ENCODE measurements at regions not wholly inside any gene's neighbourhood (a gene's known extent, or its start where the extent isn't known, plus 50 kb on each side); places are given as distances from the start of the nearest gene placed in this dataset.

GRCh38 chr5:90201923-90202322 lies 207.6 kb downstream of the CETN3 start:
- no peak for DNase-seq (ENCODE audit: low read depth in 2 of 3, low spot score in 2 of 3)

- DNase-seq (ENCODE audit: low read depth in 2 of 3, low spot score in 2 of 3), result no peak
These were observed 216.3 kb downstream of the CETN3 start for GRCh38 chr5:90193185-90193822.

- no peak for DNase-seq (ENCODE audit: low read depth in 2 of 3, low spot score in 2 of 3)
These were observed 218.1 kb downstream of the CETN3 start for GRCh38 chr5:90191352-90192045.

GRCh38 chr5:90185897-90186468 lies 223.6 kb downstream of the CETN3 start:
- no peak for DNase-seq (ENCODE audit: low read depth in 2 of 3, low spot score in 2 of 3)

- no peak for DNase-seq (ENCODE audit: low read depth in 2 of 3, low spot score in 2 of 3)
These were observed 224.8 kb downstream of the CETN3 start for GRCh38 chr5:90184764-90185163.

- DNase-seq (ENCODE audit: low read depth in 2 of 3, low spot score in 2 of 3), result no peak
These were observed 226.8 kb downstream of the CETN3 start for GRCh38 chr5:90182726-90183125.

DNA sequence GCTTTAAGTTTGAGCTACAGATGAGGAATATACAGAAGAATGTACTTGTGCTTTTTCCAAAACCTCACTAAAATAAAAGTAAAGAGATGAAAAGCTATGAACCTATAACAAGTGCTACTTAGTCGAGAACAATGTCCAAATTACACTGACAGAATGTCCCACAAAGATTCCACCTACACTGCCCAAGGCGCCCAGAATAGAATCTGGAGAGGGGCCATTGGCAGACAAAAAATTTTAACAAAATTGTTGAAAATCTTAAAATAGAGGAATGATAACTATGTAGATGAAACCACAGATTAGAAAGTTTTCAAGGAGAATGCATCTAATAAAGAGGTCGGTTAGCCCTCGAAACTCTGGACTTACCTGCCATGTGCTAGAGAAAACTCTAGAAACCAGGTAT lies 235.3 kb downstream of the CETN3 start:
- no peak for DNase-seq (ENCODE audit: low read depth in 2 of 3, low spot score in 2 of 3)

DNA sequence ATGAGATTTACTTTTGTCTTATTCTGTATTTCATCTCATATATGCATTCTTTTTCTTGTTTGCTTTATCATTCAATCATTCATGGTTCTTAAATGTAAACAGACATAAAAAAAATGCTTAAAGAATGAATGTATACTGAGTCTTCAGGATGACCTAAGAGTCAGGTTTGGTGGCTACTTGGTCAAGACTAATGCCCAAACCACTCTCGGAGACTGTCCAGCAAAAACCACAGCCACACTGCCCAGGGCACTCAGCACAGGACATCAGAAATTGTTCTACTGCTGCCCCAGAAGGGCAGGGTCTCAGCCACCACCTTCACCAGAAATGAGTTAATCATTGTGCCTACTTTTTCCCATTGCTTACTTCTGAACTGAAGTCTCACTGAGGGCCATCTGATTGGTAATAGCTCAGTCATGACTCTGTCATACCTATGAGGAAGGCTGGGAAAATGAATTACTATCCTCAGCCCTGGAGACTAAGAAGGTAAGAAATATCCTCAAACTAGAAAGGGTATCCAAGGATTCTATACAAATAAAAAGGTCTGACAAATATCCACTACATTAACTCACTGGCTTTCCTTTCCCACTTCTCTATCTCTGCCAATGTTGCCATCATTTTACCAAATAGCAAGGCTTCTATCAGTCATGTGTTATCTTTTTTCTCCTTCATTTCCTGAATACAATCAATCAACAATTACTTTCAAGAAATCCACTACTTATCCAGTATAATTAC lies 236.1 kb downstream of the CETN3 start:
- DNase-seq (ENCODE audit: low read depth in 2 of 3, low spot score in 2 of 3), result no peak

- DNase-seq (ENCODE audit: low read depth in 2 of 3, low spot score in 2 of 3), result no peak
These were observed 238.1 kb downstream of the CETN3 start for GRCh38 chr5:90171466-90171865.

GRCh38 chr5:90170261-90170660 lies 239.3 kb downstream of the CETN3 start:
- no peak for DNase-seq (ENCODE audit: low read depth in 2 of 3, low spot score in 2 of 3)

DNA sequence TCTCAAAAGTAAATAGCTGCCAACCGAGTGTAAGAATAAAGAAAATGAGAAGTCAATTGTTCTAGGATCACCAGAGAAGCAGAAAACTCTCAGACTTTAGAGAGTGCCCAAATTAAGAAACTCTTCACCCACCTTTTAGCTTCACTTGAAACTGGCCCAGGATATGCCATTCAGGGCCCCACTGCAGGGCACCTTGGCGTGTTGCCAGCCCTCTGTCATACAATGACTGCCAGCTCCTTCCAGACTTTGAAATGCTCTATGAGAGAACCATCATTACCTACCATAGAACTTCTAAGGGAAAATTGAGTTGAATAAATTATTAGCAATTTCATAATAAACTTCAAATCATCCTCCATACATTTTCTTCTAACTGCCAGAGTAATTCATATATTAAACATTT lies 240.5 kb downstream of the CETN3 start:
- no peak for DNase-seq (ENCODE audit: low read depth in 2 of 3, low spot score in 2 of 3)

DNA sequence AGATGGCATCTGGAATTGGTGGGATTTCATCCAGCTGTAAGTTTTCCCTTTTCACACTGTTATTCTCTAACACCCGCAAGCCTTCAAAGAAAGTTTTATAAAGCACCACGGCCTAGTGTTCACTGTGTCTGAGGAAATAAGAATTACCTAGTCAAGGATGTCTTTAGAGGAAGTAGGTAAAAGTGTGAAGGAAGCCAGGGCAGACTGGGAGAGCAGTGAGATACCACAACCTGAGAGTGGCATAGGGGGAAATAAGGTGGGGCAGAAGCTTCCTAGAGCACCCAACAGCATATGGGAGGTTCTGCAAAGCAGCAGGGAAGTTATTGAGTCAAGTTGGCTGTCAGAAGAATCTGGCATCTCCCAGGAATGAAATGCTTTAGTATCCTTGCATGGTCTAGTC lies 241.2 kb downstream of the CETN3 start:
- DNase-seq (ENCODE audit: low read depth in 2 of 3, low spot score in 2 of 3), result no peak

- no peak for DNase-seq (ENCODE audit: low read depth in 2 of 3, low spot score in 2 of 3)
These were observed 242.7 kb downstream of the CETN3 start for GRCh38 chr5:90166816-90167215.

- DNase-seq (ENCODE audit: low read depth in 2 of 3, low spot score in 2 of 3), result no peak
These were observed 247.2 kb downstream of the CETN3 start for GRCh38 chr5:90162324-90162723.

DNA sequence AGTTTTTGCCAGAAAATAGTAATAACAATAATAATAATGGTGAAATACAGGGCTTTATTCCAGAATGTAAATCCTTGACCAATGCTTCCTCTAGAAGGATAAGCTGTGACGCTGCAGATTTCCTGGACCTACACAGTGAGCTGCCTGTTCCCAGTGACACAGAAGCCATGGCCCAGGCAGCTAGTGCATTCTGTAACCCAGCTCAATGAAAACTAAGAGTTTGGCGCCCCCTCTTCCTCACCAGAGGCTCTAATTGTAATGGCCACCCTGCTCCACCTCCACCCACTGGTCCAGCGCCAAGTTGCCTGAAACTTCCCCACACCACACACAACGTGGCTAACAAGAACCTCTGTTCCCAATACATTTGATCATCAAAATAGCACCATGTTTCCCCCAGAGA lies 248.1 kb downstream of the CETN3 start:
- DNase-seq (ENCODE audit: low read depth in 2 of 3, low spot score in 2 of 3), result no peak

DNA sequence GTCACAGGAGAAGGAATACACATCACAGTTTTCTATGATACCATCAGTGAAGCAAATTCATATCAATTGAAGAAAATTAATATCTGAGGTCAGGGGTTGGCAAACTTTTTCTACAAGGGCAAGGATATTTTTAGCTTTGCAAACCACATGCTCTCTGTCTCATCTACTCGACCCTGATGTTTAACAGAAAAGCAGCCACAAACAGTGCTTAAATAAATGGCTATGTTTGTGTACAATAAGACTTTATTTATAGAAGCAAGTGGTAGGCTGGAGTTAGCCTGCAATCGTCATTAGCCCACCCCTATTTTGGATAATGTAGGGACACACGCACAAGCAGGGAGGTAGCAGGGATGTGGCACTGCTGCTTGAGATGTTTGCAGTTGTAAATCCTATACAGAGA lies 251.4 kb downstream of the CETN3 start:
- no peak for DNase-seq (ENCODE audit: low read depth in 2 of 3, low spot score in 2 of 3)

- DNase-seq (ENCODE audit: low read depth in 2 of 3, low spot score in 2 of 3), result no peak
These were observed 256.5 kb downstream of the CETN3 start for GRCh38 chr5:90153031-90153430.

- DNase-seq (ENCODE audit: low read depth in 2 of 3, low spot score in 2 of 3), result no peak
These were observed 264.8 kb downstream of the CETN3 start for GRCh38 chr5:90144625-90145327.

GRCh38 chr5:90142541-90142940 lies 267.0 kb downstream of the CETN3 start:
- no peak for DNase-seq (ENCODE audit: low read depth in 2 of 3, low spot score in 2 of 3)

DNA sequence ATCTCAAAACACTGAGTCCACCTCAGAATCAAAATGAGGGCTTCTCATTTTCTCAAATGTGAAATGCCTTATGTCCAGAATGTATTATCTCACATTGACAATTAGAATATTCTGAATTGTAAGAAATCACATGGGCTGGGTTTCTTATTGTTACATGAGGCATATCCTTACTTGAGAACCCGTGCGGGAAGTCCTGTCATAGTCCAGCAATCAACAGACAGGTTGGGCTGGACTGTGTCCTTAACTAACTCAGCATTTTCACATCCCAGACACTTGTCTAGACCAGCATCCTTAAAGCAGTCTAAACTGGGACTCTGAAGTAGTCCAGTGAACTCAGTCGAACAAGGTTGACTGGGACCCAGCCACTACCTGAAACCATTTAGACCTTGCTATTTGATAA lies 267.6 kb downstream of the CETN3 start:
- no peak for DNase-seq (ENCODE audit: low read depth in 2 of 3, low spot score in 2 of 3)

GRCh38 chr5:90136952-90137528 lies 272.5 kb downstream of the CETN3 start:
- no peak for DNase-seq (ENCODE audit: low read depth in 2 of 3, low spot score in 2 of 3)

Data from activated CD8-positive, alpha-beta memory T cell treated with anti-CD3 and anti-CD28 coated beads for 48 hours (primary cell).